ENCODE measurements at regions not wholly inside any gene's neighbourhood (a gene's known extent, or its start where the extent isn't known, plus 50 kb on each side); places are given as distances from the start of the nearest gene placed in this dataset.

DNA sequence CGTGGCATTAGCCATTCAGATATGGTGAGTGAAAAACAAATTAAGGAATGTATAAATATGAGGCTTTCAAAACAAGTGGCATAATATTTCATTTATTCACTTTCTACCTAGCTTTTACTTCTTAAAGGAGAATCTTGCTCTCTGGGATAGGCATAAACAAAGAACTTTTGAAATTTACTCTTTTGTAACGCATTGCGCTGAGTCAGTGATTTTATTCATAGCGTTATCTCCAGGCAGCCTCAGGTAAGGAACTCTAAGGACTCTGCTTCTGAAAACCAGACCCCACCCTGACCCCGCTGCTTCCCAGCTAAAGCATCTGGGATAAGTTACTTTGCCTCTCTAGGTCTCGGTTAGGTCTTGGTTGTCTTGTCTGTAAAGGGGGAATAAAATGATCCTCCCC, 234.7 kb downstream of the MYLK4 start:
- Histone ChIP-seq H3K4me3 (ENCODE audit: low read depth in 1 of 2, low read length in 1 of 2) (no peak overlapping the region), H3K36me3 (no peaks in the 10 kb centered on the region), H3K27ac (no peak overlapping the region), H3K4me1 (ENCODE audit: control insufficient read depth in 1 of 2, insufficient read depth in 1 of 2, low read depth in 1 of 2, low read length in 1 of 2) (peaks cover 3 to 6% of the 10 kb centered on the region in 2 experiments), H3K9me3 (no peaks in the 10 kb centered on the region), H3K27me3 (no peaks in the 10 kb centered on the region)
- TF ChIP-seq, protein P1, sequence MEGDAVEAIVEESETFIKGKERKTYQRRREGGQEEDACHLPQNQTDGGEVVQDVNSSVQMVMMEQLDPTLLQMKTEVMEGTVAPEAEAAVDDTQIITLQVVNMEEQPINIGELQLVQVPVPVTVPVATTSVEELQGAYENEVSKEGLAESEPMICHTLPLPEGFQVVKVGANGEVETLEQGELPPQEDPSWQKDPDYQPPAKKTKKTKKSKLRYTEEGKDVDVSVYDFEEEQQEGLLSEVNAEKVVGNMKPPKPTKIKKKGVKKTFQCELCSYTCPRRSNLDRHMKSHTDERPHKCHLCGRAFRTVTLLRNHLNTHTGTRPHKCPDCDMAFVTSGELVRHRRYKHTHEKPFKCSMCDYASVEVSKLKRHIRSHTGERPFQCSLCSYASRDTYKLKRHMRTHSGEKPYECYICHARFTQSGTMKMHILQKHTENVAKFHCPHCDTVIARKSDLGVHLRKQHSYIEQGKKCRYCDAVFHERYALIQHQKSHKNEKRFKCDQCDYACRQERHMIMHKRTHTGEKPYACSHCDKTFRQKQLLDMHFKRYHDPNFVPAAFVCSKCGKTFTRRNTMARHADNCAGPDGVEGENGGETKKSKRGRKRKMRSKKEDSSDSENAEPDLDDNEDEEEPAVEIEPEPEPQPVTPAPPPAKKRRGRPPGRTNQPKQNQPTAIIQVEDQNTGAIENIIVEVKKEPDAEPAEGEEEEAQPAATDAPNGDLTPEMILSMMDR (IDR thresholded peaks at IDR 0.05), result no peak

GRCh38 chr6:2514965-2515543, 235.7 kb downstream of the MYLK4 start:
- Histone ChIP-seq H3K27me3 (no peaks in the 10 kb centered on the region), H3K4me1 (ENCODE audit: control insufficient read depth in 1 of 2, insufficient read depth in 1 of 2, low read depth in 1 of 2, low read length in 1 of 2) (peaks cover 3 to 7% of the 10 kb centered on the region in 2 experiments), H3K36me3 (no peaks in the 10 kb centered on the region), H3K4me3 (ENCODE audit: low read depth in 1 of 2, low read length in 1 of 2) (no peak overlapping the region), H3K9me3 (no peaks in the 10 kb centered on the region), H3K27ac (no peak overlapping the region)
- TF ChIP-seq, protein P1 (IDR thresholded peaks at IDR 0.05), result no peak

DNA sequence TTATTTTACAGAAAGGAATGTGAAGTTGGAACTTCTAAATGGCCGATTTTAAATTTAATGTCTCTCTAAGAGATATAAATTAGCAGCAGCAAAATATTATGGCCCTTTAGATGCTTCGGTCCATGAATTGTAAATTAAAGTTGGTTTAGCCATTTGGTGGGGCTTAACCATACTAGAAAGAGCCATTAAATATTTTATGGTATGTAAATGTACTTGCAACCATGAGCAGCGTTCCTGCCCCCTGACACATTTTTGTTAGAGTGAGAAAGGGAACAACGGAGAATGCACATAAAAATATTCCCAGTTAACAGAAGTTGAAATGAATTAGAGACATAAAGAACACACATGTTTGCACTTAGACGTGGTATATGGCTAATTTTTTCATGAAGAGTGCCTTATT, 237.9 kb downstream of the MYLK4 start:
- Histone ChIP-seq H3K36me3 (no peaks in the 10 kb centered on the region), H3K27me3 (no peaks in the 10 kb centered on the region)
- TF ChIP-seq, protein P1 (IDR thresholded peaks at IDR 0.05), result no peak

DNA sequence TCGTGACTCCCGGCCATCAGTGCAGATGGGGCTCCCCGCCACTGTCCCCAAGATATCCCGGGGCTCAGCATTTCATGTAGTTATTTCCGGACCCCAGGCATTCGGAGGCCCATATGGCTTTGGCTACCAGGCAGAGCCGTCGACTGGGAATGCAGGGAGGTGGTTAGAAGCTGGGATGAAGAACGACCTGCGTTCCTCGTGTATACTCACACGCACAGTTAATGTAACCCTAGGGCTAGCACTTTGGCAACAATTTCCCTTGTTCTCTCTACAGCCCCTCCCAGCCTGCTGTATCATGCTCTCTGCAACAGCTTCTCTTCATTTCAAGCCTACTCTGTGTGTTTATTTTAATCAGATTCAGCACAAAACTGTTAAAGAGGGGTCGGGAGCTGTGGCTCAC, 240.4 kb downstream of the MYLK4 start:
- no peaks in the 10 kb centered on the region for H3K27me3 ChIP-seq
- H3K4me1 ChIP-seq (ENCODE audit: control insufficient read depth in 1 of 2, insufficient read depth in 1 of 2, low read depth in 1 of 2, low read length in 1 of 2), result peaks cover 42 to 44% of the 10 kb centered on the region in 2 experiments
- TF ChIP-seq, protein P1 (IDR thresholded peaks at IDR 0.05), result no peak
- no peak overlapping the region for H3K4me3 ChIP-seq (ENCODE audit: low read depth in 1 of 2, low read length in 1 of 2)
- H3K36me3 ChIP-seq, result no peaks in the 10 kb centered on the region
- H3K9me3 ChIP-seq, result no peaks in the 10 kb centered on the region
- no peak overlapping the region for H3K27ac ChIP-seq

More for the DNA sequence above, 237.9 kb downstream of the MYLK4 start:
- Histone ChIP-seq H3K27ac (no peak overlapping the region), H3K4me3 (ENCODE audit: low read depth in 1 of 2, low read length in 1 of 2) (no peak overlapping the region), H3K4me1 (ENCODE audit: control insufficient read depth in 1 of 2, insufficient read depth in 1 of 2, low read depth in 1 of 2, low read length in 1 of 2) (peaks cover 19 to 21% of the 10 kb centered on the region in 2 experiments), H3K9me3 (no peaks in the 10 kb centered on the region)

GRCh38 chr6:2509711-2510110, 241.0 kb downstream of the MYLK4 start:
- Histone ChIP-seq H3K4me3 (ENCODE audit: low read depth in 1 of 2, low read length in 1 of 2) (no peak overlapping the region), H3K4me1 (ENCODE audit: control insufficient read depth in 1 of 2, insufficient read depth in 1 of 2, low read depth in 1 of 2, low read length in 1 of 2) (peaks cover 48 to 50% of the 10 kb centered on the region in 2 experiments), H3K9me3 (no peaks in the 10 kb centered on the region), H3K27ac (no peak overlapping the region), H3K36me3 (no peaks in the 10 kb centered on the region), H3K27me3 (no peaks in the 10 kb centered on the region)
- TF ChIP-seq, protein P1 (IDR thresholded peaks at IDR 0.05), result no peak

Data from neutrophil (primary cell).